ENCODE measurements at regions not wholly inside any gene's neighbourhood (a gene's known extent, or its start where the extent isn't known, plus 50 kb on each side); places are given as distances from the start of the nearest gene placed in this dataset.
"Not testable (repeated sequence)": the region's sequence is repeated elsewhere in the genome, so short reads cannot be mapped to it uniquely, and the experiment has no call there.

DNA sequence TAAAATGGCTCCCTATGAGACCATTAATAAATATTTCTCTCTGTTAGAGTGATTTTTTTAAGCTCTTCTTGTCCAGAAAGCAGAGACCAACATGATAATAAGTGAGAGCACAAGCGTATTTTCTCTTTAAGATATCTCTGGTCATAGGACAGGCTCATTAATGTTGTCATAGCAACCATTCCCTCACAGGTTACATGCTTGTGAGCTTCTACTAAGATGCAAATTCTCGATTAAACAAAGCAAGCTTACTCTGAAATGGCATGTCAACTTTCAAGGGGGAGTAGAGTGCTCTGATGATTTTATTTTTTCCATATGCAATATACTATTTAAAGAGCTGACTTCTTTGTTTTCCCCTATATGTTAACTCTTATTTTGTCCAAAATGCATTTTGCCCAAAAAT is 487.2 kb upstream of the LCORL start:
- no peak for DNase-seq

DNA sequence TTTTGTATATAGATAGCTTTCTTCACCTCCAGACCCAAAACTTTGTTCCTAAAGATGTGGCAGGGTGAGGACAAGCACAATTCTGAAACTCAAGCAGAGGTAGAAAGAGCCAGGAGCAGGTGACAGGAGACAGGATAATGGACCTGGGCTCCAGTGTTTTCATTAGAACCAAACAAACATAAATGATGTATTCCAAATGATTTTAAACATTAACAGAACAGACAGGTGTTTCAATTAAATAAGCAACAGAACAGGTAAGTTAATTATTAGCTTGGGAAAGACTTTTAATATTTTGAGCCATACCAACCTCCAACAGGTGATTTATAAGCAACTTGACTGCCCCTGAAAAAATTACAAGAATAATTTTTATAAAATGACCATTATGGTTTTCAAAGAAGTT is 459.4 kb upstream of the LCORL start:
- no peak for DNase-seq

DNA sequence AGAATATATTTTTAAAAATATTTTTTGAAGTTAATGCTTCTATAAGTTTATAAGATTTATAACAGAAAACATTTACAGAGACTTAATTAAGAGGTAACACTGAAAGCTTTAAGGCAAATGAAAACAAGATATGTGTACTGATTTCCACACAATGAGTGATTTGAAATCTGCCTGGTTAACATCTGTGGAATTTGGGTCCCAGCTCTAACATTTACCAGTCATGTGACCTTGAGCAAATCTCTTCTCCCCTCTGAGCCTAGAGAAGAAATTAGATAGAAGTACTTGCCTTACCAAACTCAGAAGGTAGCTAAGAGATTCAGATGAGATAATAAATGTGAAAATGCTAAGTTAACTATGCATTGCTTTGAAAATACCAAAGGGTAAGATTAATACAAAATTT is 458.8 kb upstream of the LCORL start:
- DNase-seq = no peak

- no peak for DNase-seq
Measured at GRCh38 chr4:18479825-18480224, 458.3 kb upstream of the LCORL start.

DNA sequence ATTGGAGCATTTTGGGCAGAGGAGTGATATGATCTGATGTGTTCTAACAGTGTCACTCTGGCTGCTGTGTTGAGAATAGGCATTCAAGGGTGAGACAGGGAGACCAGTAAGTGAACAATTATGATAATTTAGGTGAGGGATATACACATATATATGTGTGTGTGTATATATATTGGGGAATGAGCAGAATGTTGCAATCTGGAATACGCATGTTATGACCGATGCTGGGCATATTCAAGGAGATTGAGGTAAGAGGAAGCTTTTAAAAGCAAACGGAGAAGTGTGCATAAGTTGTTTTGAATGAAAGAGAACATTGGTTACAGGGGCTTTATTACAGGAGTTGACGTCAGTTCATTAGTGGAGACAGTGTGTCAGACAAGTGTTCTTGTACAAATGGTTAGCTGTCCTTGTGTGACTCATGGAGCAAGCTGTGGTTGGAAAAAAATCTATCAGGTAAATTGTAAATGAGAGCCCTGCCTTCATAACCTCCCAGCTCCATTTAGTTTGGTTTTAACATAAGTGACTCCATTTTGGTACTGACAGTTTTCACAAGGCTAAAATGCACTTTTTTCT is 442.5 kb upstream of the LCORL start:
- DNase-seq = no peak

- no peak for DNase-seq
Measured at GRCh38 chr4:18458465-18458864, 436.9 kb upstream of the LCORL start.

DNA sequence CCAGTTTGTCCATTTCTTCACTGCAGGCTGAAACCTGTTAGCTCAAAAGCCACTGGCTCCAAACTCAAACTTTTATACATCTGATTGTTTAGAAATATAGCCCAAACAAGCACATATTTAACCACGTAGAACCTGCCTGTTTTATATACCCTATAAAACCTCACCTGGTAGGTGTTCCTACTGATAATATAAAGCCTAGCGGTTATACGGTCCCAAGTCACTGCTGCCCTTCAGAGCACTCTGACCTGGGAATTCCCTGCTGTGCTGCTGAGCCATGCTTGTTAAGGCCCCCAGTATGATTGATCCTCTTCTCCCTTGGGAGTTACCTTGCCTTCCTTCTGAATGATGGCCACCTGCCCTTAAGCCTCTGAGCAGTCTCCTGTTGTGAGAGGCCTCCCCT is 432.8 kb upstream of the LCORL start:
- DNase-seq = no peak

DNA sequence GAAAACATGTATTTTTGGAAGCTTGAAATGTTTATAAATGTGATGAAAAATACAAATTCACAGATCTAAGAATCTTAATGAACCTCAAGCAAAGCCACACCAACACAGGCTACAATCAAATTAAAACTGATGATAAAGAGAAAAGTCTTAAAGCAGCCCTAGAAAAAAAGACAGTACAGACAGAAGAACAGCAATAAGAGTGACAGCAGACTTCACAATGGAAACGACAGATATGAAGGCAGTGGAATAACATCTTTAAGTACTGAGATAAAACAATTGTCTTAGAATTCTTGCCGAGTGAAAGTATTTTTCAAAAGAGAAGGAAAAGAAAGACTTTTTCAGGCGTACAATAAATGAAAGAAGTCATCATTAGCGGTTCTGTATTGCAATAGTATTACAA is 423.6 kb upstream of the LCORL start:
- no peak for DNase-seq

DNA sequence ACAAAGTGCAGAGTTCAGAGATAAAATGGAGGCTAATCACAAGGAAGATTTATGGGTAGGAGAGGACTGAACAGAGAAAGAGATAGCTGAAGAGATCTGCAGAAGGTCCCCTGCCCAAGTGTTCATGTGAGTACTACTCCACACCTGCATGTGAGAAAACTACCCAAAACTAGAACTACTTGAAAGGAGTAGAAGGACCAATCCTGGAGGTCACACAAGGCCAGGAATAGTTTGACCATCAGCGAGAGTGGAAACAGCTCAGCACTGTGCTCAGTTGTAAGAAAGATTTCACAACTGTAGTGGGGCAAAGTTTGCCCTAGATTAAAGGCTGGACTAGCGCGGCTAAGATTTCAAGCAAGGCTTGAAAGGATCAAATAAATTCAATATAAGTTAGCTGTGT is 422.7 kb upstream of the LCORL start:
- no peak for DNase-seq

GRCh38 chr4:18442957-18443356 is 421.4 kb upstream of the LCORL start:
- no peak for DNase-seq

- no peak for DNase-seq
Measured at GRCh38 chr4:18441676-18442075, 420.1 kb upstream of the LCORL start.

- DNase-seq = no peak
Measured at GRCh38 chr4:18441203-18441590, 419.6 kb upstream of the LCORL start.

- no peak for DNase-seq
Measured at GRCh38 chr4:18440527-18441202, 419.1 kb upstream of the LCORL start.

- DNase-seq = no peak
Measured at GRCh38 chr4:18439311-18439710, 417.8 kb upstream of the LCORL start.

GRCh38 chr4:18435781-18436180 is 414.2 kb upstream of the LCORL start:
- no peak for DNase-seq

- DNase-seq = no peak
Measured at GRCh38 chr4:18422685-18423084, 401.1 kb upstream of the LCORL start.

- no peak for DNase-seq
Measured at GRCh38 chr4:18421519-18421918, 400.0 kb upstream of the LCORL start.

GRCh38 chr4:18419780-18420179 is 398.2 kb upstream of the LCORL start:
- DNase-seq = no peak

GRCh38 chr4:18418195-18418898 is 396.8 kb upstream of the LCORL start:
- not testable (repeated sequence) for DNase-seq

- DNase-seq = not testable (repeated sequence)
Measured at GRCh38 chr4:18417651-18418050, 396.1 kb upstream of the LCORL start.

DNA sequence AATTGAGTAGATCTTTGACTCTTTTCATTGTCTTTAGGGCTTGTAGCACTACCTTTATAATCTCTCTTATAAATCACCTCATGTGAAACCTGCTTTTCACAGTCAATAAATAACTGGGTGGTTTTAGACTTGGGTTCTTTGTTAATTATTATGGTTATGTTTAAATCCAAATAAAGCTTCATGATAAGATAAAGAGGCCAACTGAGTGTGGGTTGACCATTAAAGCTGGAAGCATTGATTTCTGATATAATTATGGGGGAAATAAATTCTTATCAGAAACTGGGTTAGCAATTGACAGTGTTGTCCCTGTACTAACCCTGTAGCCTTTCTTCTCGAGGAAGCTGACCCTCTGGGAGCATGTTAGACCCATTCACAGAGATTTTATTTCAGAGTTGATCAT is 384.7 kb upstream of the LCORL start:
- no peak for DNase-seq

- DNase-seq = no peak
Measured at GRCh38 chr4:18405054-18405453, 383.5 kb upstream of the LCORL start.

- DNase-seq = no peak
Measured at GRCh38 chr4:18404642-18405041, 383.1 kb upstream of the LCORL start.

DNA sequence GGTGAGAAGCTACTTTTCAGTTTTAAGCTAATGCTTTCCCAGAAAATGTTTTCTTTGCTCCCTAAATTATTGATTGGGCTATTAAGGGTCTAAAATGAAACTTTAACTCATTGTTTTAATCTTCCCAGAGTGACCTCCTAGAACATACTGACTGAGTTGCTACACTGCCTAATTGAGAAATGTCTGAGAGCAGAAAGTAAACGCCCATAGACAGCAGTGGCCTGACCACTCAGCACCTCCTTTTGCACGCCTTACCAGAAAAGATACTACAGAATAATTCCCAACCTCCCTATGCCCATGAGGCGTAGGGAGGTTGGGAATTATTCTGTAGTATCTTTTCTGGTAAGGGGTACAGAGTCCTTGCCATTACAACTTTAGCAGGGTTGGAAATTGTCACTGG is 381.8 kb upstream of the LCORL start:
- DNase-seq = no peak

DNA sequence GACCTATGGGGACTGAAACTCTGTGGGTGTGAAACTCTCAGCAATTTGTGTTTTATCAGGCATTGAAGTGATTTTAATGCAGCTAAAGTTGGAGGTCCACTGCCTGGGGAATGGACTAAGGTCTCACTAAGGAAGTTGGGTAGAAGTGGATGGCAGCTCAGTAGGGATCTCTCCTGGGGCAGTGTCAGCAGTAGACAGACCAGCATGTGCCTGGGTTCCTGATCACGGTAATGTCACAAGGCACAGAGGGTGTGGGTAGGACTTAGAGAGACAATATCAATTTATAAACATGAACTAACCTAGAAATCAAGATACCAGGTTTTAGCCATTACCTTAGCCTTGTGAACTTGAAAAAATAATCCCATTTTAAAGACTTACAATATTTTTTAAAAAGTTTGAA is 380.3 kb upstream of the LCORL start:
- no peak for DNase-seq
